Ishikawa (cell line): ENCODE measurements at regions not wholly inside any gene's neighbourhood (a gene's known extent, or its start where the extent isn't known, plus 50 kb on each side); places are given as distances from the start of the nearest gene placed in this dataset.
A peak's percentile ranks its signal among the peaks of the same experiment; 100 is the strongest.

ENCODE experiments used
- CEBPB ChIP-seq: IDR thresholded peaks from 2 replicates; pipeline ENCODE4 v1.6.1; 2012
- CREB1 ChIP-seq: IDR thresholded peaks from 2 replicates; pipeline ENCODE4 v1.6.1; 2012; ENCODE audit warnings: low read depth
- EGR1 ChIP-seq: IDR thresholded peaks from 2 replicates; pipeline ENCODE4 v1.6.1; 2012
- EP300 ChIP-seq: IDR thresholded peaks from 2 replicates; pipeline ENCODE4 v1.6.1; 2012; ENCODE audit warnings: borderline replicate concordance
- FOXM1 ChIP-seq: IDR thresholded peaks from 2 replicates; pipeline ENCODE4 v1.6.1; 2012; ENCODE audit warnings: low read depth, borderline replicate concordance
- NFIC ChIP-seq: IDR thresholded peaks from 2 replicates; pipeline ENCODE4 v1.6.1; 2012
- RAD21 ChIP-seq: IDR thresholded peaks from 2 replicates; pipeline ENCODE4 v1.6.1; 2012; ENCODE audit warnings: low read depth
- TAF1 ChIP-seq: IDR thresholded peaks from 2 replicates; pipeline ENCODE4 v1.6.1; 2012; ENCODE audit warnings: low read depth, mild to moderate bottlenecking
- TCF12 ChIP-seq: IDR thresholded peaks from 2 replicates; pipeline ENCODE4 v1.6.1; 2012; ENCODE audit warnings: low read depth
- TEAD4 ChIP-seq: IDR thresholded peaks from 2 replicates; pipeline ENCODE4 v1.6.1; 2012
- YY1 ChIP-seq: IDR thresholded peaks from 2 replicates; pipeline ENCODE4 v1.6.1; 2012; ENCODE audit warnings: low read depth
- ZBTB7A ChIP-seq: IDR thresholded peaks from 2 replicates; pipeline ENCODE4 v1.6.1; 2012; ENCODE audit warnings: low read depth
- TF ChIP-seq, protein P1 (sequence below): IDR thresholded peaks from 2 replicates; pipeline ENCODE4 v1.6.1; 2012; ENCODE audit warnings: low read depth, mild to moderate bottlenecking
- TF ChIP-seq, protein P2 (sequence below): IDR thresholded peaks from 2 replicates; pipeline ENCODE4 v1.6.1; 2012
- TF ChIP-seq, protein P3 (sequence below): IDR thresholded peaks from 2 replicates; pipeline ENCODE4 v1.6.1; 2012

DNA sequence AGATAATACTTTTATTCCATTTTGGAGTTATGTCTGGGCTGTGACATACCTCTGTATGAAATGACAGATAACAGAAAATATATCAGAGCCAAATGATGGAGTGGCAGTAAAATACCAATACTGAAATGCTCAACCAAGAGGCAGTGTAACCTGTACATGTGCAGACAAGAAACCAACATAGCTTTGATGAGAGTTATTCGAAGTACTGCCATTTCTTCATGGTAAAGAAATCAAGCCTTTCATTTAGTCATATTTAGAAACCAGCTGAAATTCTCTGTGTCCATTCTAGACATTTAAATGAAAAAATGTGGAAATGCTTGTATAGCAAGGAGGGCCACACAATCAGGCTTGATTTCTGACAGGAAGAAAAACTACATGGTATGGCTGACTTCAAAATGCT lies 127.1 kb upstream of the PTPRZ1 start:
- TF ChIP-seq FOXM1 (no peak), RAD21 (no peak), ZBTB7A (no peak), NFIC (no peak), CREB1 (no peak), CEBPB (no peak), YY1 (no peak), EP300 (no peak), TEAD4 (no peak), EGR1 (no peak)
- TF ChIP-seq, protein P1, sequence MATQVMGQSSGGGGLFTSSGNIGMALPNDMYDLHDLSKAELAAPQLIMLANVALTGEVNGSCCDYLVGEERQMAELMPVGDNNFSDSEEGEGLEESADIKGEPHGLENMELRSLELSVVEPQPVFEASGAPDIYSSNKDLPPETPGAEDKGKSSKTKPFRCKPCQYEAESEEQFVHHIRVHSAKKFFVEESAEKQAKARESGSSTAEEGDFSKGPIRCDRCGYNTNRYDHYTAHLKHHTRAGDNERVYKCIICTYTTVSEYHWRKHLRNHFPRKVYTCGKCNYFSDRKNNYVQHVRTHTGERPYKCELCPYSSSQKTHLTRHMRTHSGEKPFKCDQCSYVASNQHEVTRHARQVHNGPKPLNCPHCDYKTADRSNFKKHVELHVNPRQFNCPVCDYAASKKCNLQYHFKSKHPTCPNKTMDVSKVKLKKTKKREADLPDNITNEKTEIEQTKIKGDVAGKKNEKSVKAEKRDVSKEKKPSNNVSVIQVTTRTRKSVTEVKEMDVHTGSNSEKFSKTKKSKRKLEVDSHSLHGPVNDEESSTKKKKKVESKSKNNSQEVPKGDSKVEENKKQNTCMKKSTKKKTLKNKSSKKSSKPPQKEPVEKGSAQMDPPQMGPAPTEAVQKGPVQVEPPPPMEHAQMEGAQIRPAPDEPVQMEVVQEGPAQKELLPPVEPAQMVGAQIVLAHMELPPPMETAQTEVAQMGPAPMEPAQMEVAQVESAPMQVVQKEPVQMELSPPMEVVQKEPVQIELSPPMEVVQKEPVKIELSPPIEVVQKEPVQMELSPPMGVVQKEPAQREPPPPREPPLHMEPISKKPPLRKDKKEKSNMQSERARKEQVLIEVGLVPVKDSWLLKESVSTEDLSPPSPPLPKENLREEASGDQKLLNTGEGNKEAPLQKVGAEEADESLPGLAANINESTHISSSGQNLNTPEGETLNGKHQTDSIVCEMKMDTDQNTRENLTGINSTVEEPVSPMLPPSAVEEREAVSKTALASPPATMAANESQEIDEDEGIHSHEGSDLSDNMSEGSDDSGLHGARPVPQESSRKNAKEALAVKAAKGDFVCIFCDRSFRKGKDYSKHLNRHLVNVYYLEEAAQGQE = no peak
- TF ChIP-seq, protein P2, sequence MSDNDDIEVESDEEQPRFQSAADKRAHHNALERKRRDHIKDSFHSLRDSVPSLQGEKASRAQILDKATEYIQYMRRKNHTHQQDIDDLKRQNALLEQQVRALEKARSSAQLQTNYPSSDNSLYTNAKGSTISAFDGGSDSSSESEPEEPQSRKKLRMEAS = no peak

DNA sequence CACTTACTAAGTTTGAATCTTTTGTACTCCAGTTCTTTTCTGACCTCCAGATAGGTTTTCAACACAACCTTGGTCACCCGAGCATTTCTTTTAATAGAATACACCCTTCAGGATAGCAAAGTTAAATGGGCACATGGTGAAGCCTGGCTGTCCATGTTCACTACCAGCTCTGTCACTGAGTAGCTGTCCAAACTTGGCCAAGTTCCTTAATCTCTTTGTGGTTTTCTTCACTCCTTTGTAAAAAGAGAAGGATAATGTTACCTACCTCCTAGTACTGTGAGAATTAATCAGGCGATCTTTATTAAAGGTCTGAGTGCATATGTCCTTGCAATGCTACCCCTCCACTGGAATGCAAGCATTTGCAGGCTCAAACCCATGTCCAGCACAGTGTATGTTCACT lies 128.1 kb upstream of the PTPRZ1 start:
- TF ChIP-seq ZBTB7A = no peak
- TF ChIP-seq, protein P1 = peak; percentile 56; the same call in 1 of the 2 replicates

DNA sequence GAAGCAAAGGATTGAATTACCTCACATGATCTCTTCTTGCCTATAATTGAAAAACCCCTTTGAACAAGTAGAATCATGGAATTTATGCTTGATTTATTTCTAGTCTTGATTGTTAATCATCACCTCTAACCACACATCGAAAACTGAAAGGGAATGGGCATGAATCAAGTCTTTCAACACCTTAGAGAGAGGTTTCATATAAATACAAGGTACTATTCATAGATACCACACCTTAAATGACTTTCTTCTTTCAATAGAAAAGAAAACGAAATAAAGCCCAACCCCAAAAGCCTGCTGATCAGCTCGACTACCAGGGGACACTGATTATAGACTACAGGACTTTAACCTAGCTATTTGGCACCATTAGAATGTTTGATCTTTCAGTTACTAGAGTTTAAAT lies 128.6 kb upstream of the PTPRZ1 start:
- TF ChIP-seq, protein P1 = no peak
- TF ChIP-seq, protein P2 = no peak
- no peak for TF ChIP-seq EP300
- TF ChIP-seq CREB1 = no peak
- TF ChIP-seq NFIC = no peak
- TF ChIP-seq TEAD4 = no peak
- TF ChIP-seq RAD21 = no peak
- TF ChIP-seq YY1 = no peak
- TF ChIP-seq, protein P3, sequence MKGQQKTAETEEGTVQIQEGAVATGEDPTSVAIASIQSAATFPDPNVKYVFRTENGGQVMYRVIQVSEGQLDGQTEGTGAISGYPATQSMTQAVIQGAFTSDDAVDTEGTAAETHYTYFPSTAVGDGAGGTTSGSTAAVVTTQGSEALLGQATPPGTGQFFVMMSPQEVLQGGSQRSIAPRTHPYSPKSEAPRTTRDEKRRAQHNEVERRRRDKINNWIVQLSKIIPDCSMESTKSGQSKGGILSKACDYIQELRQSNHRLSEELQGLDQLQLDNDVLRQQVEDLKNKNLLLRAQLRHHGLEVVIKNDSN = no peak
- TF ChIP-seq EGR1 = no peak
- TF ChIP-seq FOXM1 = no peak
- TF ChIP-seq CEBPB = no peak
- TF ChIP-seq TCF12 = no peak
- TF ChIP-seq TAF1 = no peak
- TF ChIP-seq ZBTB7A = no peak

DNA sequence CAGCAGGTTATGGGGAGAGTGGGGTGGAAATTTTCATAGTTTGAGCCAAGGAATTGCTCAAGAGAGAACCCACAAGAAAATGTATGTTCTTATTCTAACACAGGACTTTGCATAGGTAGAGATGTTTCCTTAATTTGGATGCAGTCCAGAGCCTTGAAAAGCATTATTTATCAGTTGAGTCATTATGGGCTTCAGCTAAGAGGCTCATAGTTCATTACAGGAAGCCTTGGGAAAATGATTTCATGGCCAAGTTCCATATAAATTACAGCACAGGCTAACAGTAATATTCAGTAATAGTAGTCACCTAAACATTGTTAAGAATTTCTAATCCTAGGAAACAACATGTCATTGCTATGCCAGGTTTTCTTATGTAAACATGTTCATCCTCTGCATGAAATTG lies 131.1 kb upstream of the PTPRZ1 start:
- TF ChIP-seq YY1 = no peak
- no peak for TF ChIP-seq TEAD4
- TF ChIP-seq TCF12 = no peak
- TF ChIP-seq CREB1 = no peak
- no peak for TF ChIP-seq CEBPB
- no peak for TF ChIP-seq EP300
- TF ChIP-seq, protein P2 = no peak
- TF ChIP-seq, protein P1 = no peak
- no peak for TF ChIP-seq RAD21
- TF ChIP-seq NFIC = no peak
- no peak for TF ChIP-seq FOXM1
- TF ChIP-seq TAF1 = no peak
- TF ChIP-seq ZBTB7A = no peak
- TF ChIP-seq EGR1 = no peak
- TF ChIP-seq, protein P3 = no peak
